HEK293 (cell line): ENCODE measurements at regions not wholly inside any gene's neighbourhood (a gene's known extent, or its start where the extent isn't known, plus 50 kb on each side); places are given as distances from the start of the nearest gene placed in this dataset.

Experiments
- CTCF ChIA-PET: fragments of 350-600 bp; formaldehyde crosslinking; extraction: SDS; loops from one replicate; lab custom pipeline; 2021; ENCODE audit warnings: antibody characterized with exemption; lab: Yijun Ruan, JAX
- POLR2A ChIA-PET: fragments of 300-600 bp; formaldehyde crosslinking; extraction: SDS; loops from one replicate; lab custom pipeline; 2020; ENCODE audit warnings: antibody characterized with exemption, inconsistent platforms; lab: Yijun Ruan, JAX
- H3K27ac ChIP-seq: fragments of 200-500 bp; sonication (Bioruptor generic); 2 replicates; pipeline ENCODE4 v1.5.1; 2014; ENCODE audit warnings: low read depth, low read length, control low read depth, inconsistent platforms; ENCODE audit errors: extremely low read depth
- H3K36me3 ChIP-seq, 2 experiments: fragments of 200-500 bp in 1 of 2; sonication (Bioruptor generic) in 1 of 2; 1 replicate in 1 of 2; 2 replicates in 1 of 2; pipeline ENCODE4 v1.5.1; 2014 to 2017; ENCODE audit warnings: inconsistent platforms in 2 of 2, low read length in 2 of 2; ENCODE audit not compliant: control insufficient read depth in 2 of 2, insufficient read depth in 1 of 2
- H3K4me1 ChIP-seq: fragments of 200-500 bp; sonication (Bioruptor generic); 2 replicates; pipeline ENCODE4 v1.5.1; 2014; ENCODE audit warnings: mild to moderate bottlenecking, low read length, inconsistent platforms; ENCODE audit not compliant: control insufficient read depth, insufficient read depth
- H3K4me3 ChIP-seq: 2 replicates; pipeline ENCODE4 v1.5.1; 2011; ENCODE audit warnings: low read depth, mild to moderate bottlenecking, control low read depth, low read length, moderate library complexity
- H3K9me3 ChIP-seq: fragments of 200-500 bp; sonication (Bioruptor generic); 2 replicates; pipeline ENCODE4 v1.5.1; 2014; ENCODE audit warnings: low read depth, low read length, inconsistent platforms; ENCODE audit not compliant: control insufficient read depth, insufficient read depth
- ATF2 ChIP-seq: fragments of 450-650 bp; formaldehyde crosslinking; IDR thresholded peaks from 2 replicates; pipeline ENCODE4 v1.5.1; 2016; ENCODE audit warnings: missing biosample characterization, missing genetic modification characterization, low read depth
- HOXC10 ChIP-seq: sonication (generic); formaldehyde crosslinking; IDR thresholded peaks from 2 replicates; pipeline ENCODE4 v1.8.1; 2023; ENCODE audit warnings: mild to moderate bottlenecking, missing genetic modification reagents
- KLF17 ChIP-seq: fragments of 450-650 bp; formaldehyde crosslinking; IDR thresholded peaks from 2 replicates; pipeline ENCODE4 v1.5.1; 2016; ENCODE audit warnings: missing biosample characterization, missing genetic modification characterization
- KLF7 ChIP-seq: fragments of 450-650 bp; formaldehyde crosslinking; IDR thresholded peaks from 2 replicates; pipeline ENCODE4 v1.5.1; 2016; ENCODE audit warnings: missing biosample characterization, missing genetic modification characterization, borderline replicate concordance
- PBX3 ChIP-seq: sonication (generic); formaldehyde crosslinking; IDR thresholded peaks from 2 replicates; pipeline ENCODE4 v1.8.1; 2022; ENCODE audit warnings: mild to moderate bottlenecking, moderate library complexity, missing genetic modification reagents
- SCRT1 ChIP-seq: fragments of 450-650 bp; formaldehyde crosslinking; IDR thresholded peaks from 2 replicates; pipeline ENCODE4 v1.5.1; 2016; ENCODE audit warnings: missing biosample characterization, missing genetic modification characterization, borderline replicate concordance
- SP2 ChIP-seq: fragments of 450-650 bp; formaldehyde crosslinking; IDR thresholded peaks from 2 replicates; pipeline ENCODE4 v1.5.1; 2016; ENCODE audit warnings: missing biosample characterization, missing genetic modification characterization
- SP7 ChIP-seq: fragments of 450-650 bp; formaldehyde crosslinking; IDR thresholded peaks from 2 replicates; pipeline ENCODE4 v1.5.1; 2016; ENCODE audit warnings: missing biosample characterization, missing genetic modification characterization
- ZFHX2 ChIP-seq: fragments of 450-650 bp; formaldehyde crosslinking; conservative IDR thresholded peaks from 2 replicates; pipeline ENCODE4 v1.5.1; 2016; ENCODE audit warnings: missing biosample characterization, missing genetic modification characterization
- ZNF112 ChIP-seq: fragments of 450-650 bp; formaldehyde crosslinking; IDR thresholded peaks from 2 replicates; pipeline ENCODE4 v1.5.0; 2017; ENCODE audit warnings: missing biosample characterization, missing genetic modification characterization
- ZNF146 ChIP-seq: fragments of 450-650 bp; formaldehyde crosslinking; IDR thresholded peaks from 2 replicates; pipeline ENCODE4 v1.5.1; 2016; ENCODE audit warnings: missing biosample characterization, missing genetic modification characterization
- ZNF155 ChIP-seq: fragments of 450-650 bp; formaldehyde crosslinking; IDR thresholded peaks from 2 replicates; pipeline ENCODE4 v1.5.1; 2016; ENCODE audit warnings: missing biosample characterization, missing genetic modification characterization
- ZNF16 ChIP-seq: fragments of 450-650 bp; formaldehyde crosslinking; IDR thresholded peaks from 2 replicates; pipeline ENCODE4 v1.5.1; 2016; ENCODE audit warnings: low read depth, missing biosample characterization, missing genetic modification characterization
- ZNF175 ChIP-seq: fragments of 450-650 bp; formaldehyde crosslinking; IDR thresholded peaks from 2 replicates; pipeline ENCODE4 v1.5.1; 2016; ENCODE audit warnings: missing biosample characterization, missing genetic modification characterization
- ZNF341 ChIP-seq: fragments of 450-650 bp; formaldehyde crosslinking; IDR thresholded peaks from 2 replicates; pipeline ENCODE4; 2016; ENCODE audit warnings: low read depth, missing biosample characterization, missing genetic modification characterization
- ZNF354C ChIP-seq: fragments of 450-650 bp; formaldehyde crosslinking; IDR thresholded peaks from 2 replicates; pipeline ENCODE4 v1.5.1; 2016; ENCODE audit warnings: missing biosample characterization, missing genetic modification characterization, low read depth, borderline replicate concordance
- ZNF362 ChIP-seq: fragments of 450-650 bp; formaldehyde crosslinking; IDR thresholded peaks from 2 replicates; pipeline ENCODE4 v1.5.1; 2016; ENCODE audit warnings: missing biosample characterization, missing genetic modification characterization
- ZNF391 ChIP-seq: fragments of 450-650 bp; formaldehyde crosslinking; IDR thresholded peaks from 2 replicates; pipeline ENCODE4 v1.5.1; 2016; ENCODE audit warnings: low read depth, missing biosample characterization, missing genetic modification characterization, borderline replicate concordance
- ZNF394 ChIP-seq: fragments of 450-650 bp; formaldehyde crosslinking; IDR thresholded peaks from 2 replicates; pipeline ENCODE4 v1.5.1; 2016; ENCODE audit warnings: missing biosample characterization, missing genetic modification characterization, mild to moderate bottlenecking, moderate library complexity, borderline replicate concordance
- ZNF398 ChIP-seq: fragments of 450-650 bp; formaldehyde crosslinking; IDR thresholded peaks from 2 replicates; pipeline ENCODE4 v1.5.1; 2017; ENCODE audit warnings: missing biosample characterization, missing genetic modification characterization
- ZNF423 ChIP-seq: fragments of 450-650 bp; formaldehyde crosslinking; IDR thresholded peaks from 2 replicates; pipeline ENCODE4 v1.5.1; 2016; ENCODE audit warnings: missing biosample characterization, missing genetic modification characterization
- ZNF510 ChIP-seq: fragments of 450-650 bp; formaldehyde crosslinking; IDR thresholded peaks from 2 replicates; pipeline ENCODE4 v1.5.1; 2018; ENCODE audit warnings: mild to moderate bottlenecking, missing genetic modification characterization, missing biosample characterization; ENCODE audit not compliant: insufficient replicate concordance
- ZNF514 ChIP-seq: fragments of 450-650 bp; formaldehyde crosslinking; IDR thresholded peaks from 2 replicates; pipeline ENCODE4 v1.5.1; 2016; ENCODE audit warnings: missing biosample characterization, missing genetic modification characterization
- ZNF529 ChIP-seq: fragments of 450-650 bp; formaldehyde crosslinking; IDR thresholded peaks from 2 replicates; pipeline ENCODE4 v1.5.1; 2017; ENCODE audit warnings: missing genetic modification characterization, missing biosample characterization; ENCODE audit not compliant: insufficient replicate concordance
- ZNF530 ChIP-seq: fragments of 450-650 bp; formaldehyde crosslinking; IDR thresholded peaks from 2 replicates; pipeline ENCODE4 v1.5.1; 2016; ENCODE audit warnings: low read depth, missing biosample characterization, missing genetic modification characterization
- ZNF561 ChIP-seq: fragments of 450-650 bp; IDR thresholded peaks from 2 replicates; pipeline ENCODE4 v1.5.1; 2018; ENCODE audit warnings: missing biosample characterization, missing genetic modification characterization, borderline replicate concordance
- ZNF585B ChIP-seq: fragments of 450-650 bp; formaldehyde crosslinking; IDR thresholded peaks from 2 replicates; pipeline ENCODE4 v1.5.1; 2016; ENCODE audit warnings: missing biosample characterization, missing genetic modification characterization
- ZNF626 ChIP-seq: fragments of 450-650 bp; sonication (Bioruptor Pico); formaldehyde crosslinking; IDR thresholded peaks from 2 replicates; pipeline ENCODE4 v1.5.1; 2018; ENCODE audit warnings: missing biosample characterization, missing genetic modification characterization, inconsistent platforms
- ZNF768 ChIP-seq: fragments of 450-650 bp; formaldehyde crosslinking; IDR thresholded peaks from 2 replicates; pipeline ENCODE4 v1.5.1; 2018; ENCODE audit warnings: missing biosample characterization, mild to moderate bottlenecking, missing genetic modification characterization

GRCh38 chr1:38253314-38253713, 206.7 kb upstream of the POU3F1 start:
- no peaks in the 10 kb centered on the region for H3K9me3 ChIP-seq
- H3K27ac ChIP-seq = no peak overlapping the region
- CTCF ChIA-PET = interaction anchor here (0.6 kb wide), 1 partner anchor 849 kb away, joined by 4 read pairs; no protein-coding TSS in a partner anchor
- POLR2A ChIA-PET = no interaction called here
- H3K4me1 ChIP-seq = no peaks in the 10 kb centered on the region
- H3K4me3 ChIP-seq = no peak overlapping the region
- TF ChIP-seq SP2 (tag by site-specific recombination) = no peak
- no peak for TF ChIP-seq HOXC10
- TF ChIP-seq ZNF394 (tag by site-specific recombination) = no peak
- TF ChIP-seq ZFHX2 (tag by site-specific recombination) = no peak
- TF ChIP-seq KLF7 (tag by site-specific recombination) = no peak
- no peak for TF ChIP-seq KLF17 (tag by site-specific recombination)
- no peak for TF ChIP-seq ZNF354C (tag by site-specific recombination)
- no peak for TF ChIP-seq ZNF155 (tag by site-specific recombination)
- TF ChIP-seq ZNF423 (tag by site-specific recombination) = no peak
- no peak for TF ChIP-seq ZNF398
- no peak for TF ChIP-seq ZNF16
- TF ChIP-seq ZNF626 (tag by site-specific recombination) = no peak
- TF ChIP-seq ZNF529 (tag by site-specific recombination) = no peak
- TF ChIP-seq ZNF146 (tag by site-specific recombination) = no peak
- TF ChIP-seq ZNF530 (tag by site-specific recombination) = no peak
- TF ChIP-seq ZNF510 (tag by site-specific recombination) = no peak
- TF ChIP-seq ZNF561 (tag by site-specific recombination) = no peak
- TF ChIP-seq ZNF768 (tag by site-specific recombination) = no peak
- no peaks in the 10 kb centered on the region for H3K36me3 ChIP-seq

GRCh38 chr1:38250356-38250755, 203.8 kb upstream of the POU3F1 start:
- Histone ChIP-seq H3K36me3 (no peaks in the 10 kb centered on the region), H3K27ac (no peak overlapping the region), H3K9me3 (no peaks in the 10 kb centered on the region), H3K4me1 (no peaks in the 10 kb centered on the region), H3K4me3 (no peak overlapping the region)
- POLR2A ChIA-PET = no interaction called here
- CTCF ChIA-PET = interaction anchor here (0.7 kb wide), 1 partner anchor 65 kb away, joined by 4 read pairs; no protein-coding TSS in a partner anchor
- TF ChIP-seq ZNF112 (tag by site-specific recombination) (no peak), ZNF175 (no peak), ZNF391 (tag by site-specific recombination) (no peak), SCRT1 (tag by site-specific recombination) (no peak), ZNF341 (no peak), ZNF585B (no peak), PBX3 (CRISPR knock-in tag) (no peak), ZNF514 (tag by site-specific recombination) (no peak), SP7 (no peak), ATF2 (tag by site-specific recombination) (no peak), ZNF362 (tag by site-specific recombination) (no peak)
